NCI-H2196 (cell line): ENCODE measurements at regions not wholly inside any gene's neighbourhood (a gene's known extent, or its start where the extent isn't known, plus 50 kb on each side); places are given as distances from the start of the nearest gene placed in this dataset.

Experiments used
- DNase-seq: peaks from one replicate; lab custom pipeline; 2025; ENCODE audit not compliant: unreplicated experiment; lab: John Stamatoyannopoulos, UW

GRCh38 chr3:181134873-181135272, 145.3 kb upstream of the DNAJC19 start:
- no peak for DNase-seq

- no peak for DNase-seq
Observed at GRCh38 chr3:181133832-181134231, 144.3 kb upstream of the DNAJC19 start.

- DNase-seq: no peak
Observed at GRCh38 chr3:181105646-181106045, 116.1 kb upstream of the DNAJC19 start.

GRCh38 chr3:181103605-181104004, 114.1 kb upstream of the DNAJC19 start:
- peak; percentile 13 for DNase-seq

- no peak for DNase-seq
Observed at GRCh38 chr3:181086011-181086410, 96.5 kb upstream of the DNAJC19 start.

- DNase-seq: no peak
Observed at GRCh38 chr3:181081930-181082329, 92.4 kb upstream of the DNAJC19 start.

- no peak for DNase-seq
Observed at GRCh38 chr3:181076558-181076957, 87.0 kb upstream of the DNAJC19 start.

- no peak for DNase-seq
Observed at GRCh38 chr3:181075098-181075497, 85.6 kb upstream of the DNAJC19 start.

GRCh38 chr3:181066143-181067087, 76.9 kb upstream of the DNAJC19 start:
- DNase-seq: no peak

- DNase-seq: no peak
Observed at GRCh38 chr3:181056136-181056732, 66.7 kb upstream of the DNAJC19 start.

GRCh38 chr3:181054538-181054937, 65.0 kb upstream of the DNAJC19 start:
- no peak for DNase-seq

- DNase-seq: no peak
Observed at GRCh38 chr3:181052256-181052655, 62.7 kb upstream of the DNAJC19 start.

GRCh38 chr3:181050738-181051137, 61.2 kb upstream of the DNAJC19 start:
- DNase-seq: no peak

GRCh38 chr3:181040030-181040429, 50.5 kb upstream of the DNAJC19 start:
- no peak for DNase-seq
